ENCODE measurements at regions not wholly inside any gene's neighbourhood (a gene's known extent, or its start where the extent isn't known, plus 50 kb on each side); places are given as distances from the start of the nearest gene placed in this dataset.

GRCh38 chr10:2929480-2930258, 137.7 kb upstream of the PFKP start:
- Histone ChIP-seq H3K9me3 (ENCODE audit: low read depth) (no peaks in the 10 kb centered on the region), H3K27ac (no peak overlapping the region), H3K4me1 (ENCODE audit: low read depth) (no peaks in the 10 kb centered on the region), H3K27me3 (no peaks in the 10 kb centered on the region), H3K36me3 (no peaks in the 10 kb centered on the region), H3K4me3 (no peak overlapping the region)
- DNase-seq (ENCODE audit: low read depth in 1 of 2, low spot score in 1 of 2): no peak
- TF ChIP-seq CTCF (IDR thresholded peaks at IDR 0.05; ENCODE audit: low read depth, low read length): no peak

- no peak overlapping the region for H3K27ac ChIP-seq
- no peak overlapping the region for H3K4me3 ChIP-seq
- peak; percentile 82 for TF ChIP-seq CTCF (IDR thresholded peaks at IDR 0.05; ENCODE audit: low read depth, low read length)
These were observed 139.1 kb upstream of the PFKP start for GRCh38 chr10:2927958-2928840.

DNA sequence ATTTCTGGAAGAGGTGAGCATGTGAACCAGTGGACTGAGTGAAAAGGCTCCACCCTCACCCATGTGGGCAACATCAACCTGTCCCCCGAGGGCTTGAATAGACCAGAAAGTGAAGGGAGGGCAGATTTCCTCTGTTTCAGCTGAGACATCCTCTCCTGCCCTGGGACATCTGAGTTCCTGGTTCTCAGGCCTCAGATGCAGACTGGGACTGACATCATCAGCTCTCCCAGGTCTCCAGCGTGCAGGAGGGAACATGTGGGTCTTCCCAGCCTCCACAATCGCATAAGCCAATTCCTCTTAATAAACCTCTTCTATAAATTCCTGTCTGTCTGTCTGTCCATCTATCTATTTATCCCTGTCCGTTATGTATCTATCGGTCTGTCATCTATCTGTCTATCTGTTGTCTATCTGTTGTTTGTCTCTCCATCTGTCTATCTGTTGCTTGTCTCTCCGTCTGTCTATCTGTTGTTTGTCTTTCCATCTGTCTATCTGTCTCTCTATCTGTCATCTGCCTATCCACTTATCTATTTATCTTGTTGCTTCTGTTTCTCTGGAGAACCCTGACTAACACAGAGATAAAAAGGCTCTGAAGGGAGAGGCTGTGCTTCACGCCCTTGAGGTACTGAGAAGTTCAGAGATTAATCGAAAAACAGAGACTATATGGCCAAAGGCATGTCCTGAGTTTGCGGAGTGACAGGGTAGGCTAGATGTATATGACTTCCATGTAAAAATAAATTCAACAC, 140.3 kb upstream of the PFKP start:
- Histone ChIP-seq H3K4me3 (no peak overlapping the region), H3K36me3 (no peaks in the 10 kb centered on the region)
- no peak for DNase-seq (ENCODE audit: low read depth in 1 of 2, low spot score in 1 of 2)

More at GRCh38 chr10:2927958-2928840, 139.1 kb upstream of the PFKP start:
- H3K4me1 ChIP-seq (ENCODE audit: low read depth): no peaks in the 10 kb centered on the region
- H3K36me3 ChIP-seq: no peaks in the 10 kb centered on the region
- no peaks in the 10 kb centered on the region for H3K27me3 ChIP-seq
- no peaks in the 10 kb centered on the region for H3K9me3 ChIP-seq (ENCODE audit: low read depth)
- DNase-seq (ENCODE audit: low read depth in 1 of 2, low spot score in 1 of 2): peak; percentile 71 to 85

GRCh38 chr10:2925631-2926030, 141.7 kb upstream of the PFKP start:
- no peak for TF ChIP-seq CTCF (IDR thresholded peaks at IDR 0.05; ENCODE audit: low read depth, low read length)
- H3K4me3 ChIP-seq: no peak overlapping the region
- H3K36me3 ChIP-seq: no peaks in the 10 kb centered on the region
- DNase-seq (ENCODE audit: low read depth in 1 of 2, low spot score in 1 of 2): peak in 1 of 2 donors; percentile 82
- H3K9me3 ChIP-seq (ENCODE audit: low read depth): no peaks in the 10 kb centered on the region
- H3K27ac ChIP-seq: no peak overlapping the region
- H3K4me1 ChIP-seq (ENCODE audit: low read depth): no peaks in the 10 kb centered on the region
- no peaks in the 10 kb centered on the region for H3K27me3 ChIP-seq

More for the DNA sequence above, 140.3 kb upstream of the PFKP start:
- no peaks in the 10 kb centered on the region for H3K27me3 ChIP-seq
- H3K27ac ChIP-seq: no peak overlapping the region
- H3K4me1 ChIP-seq (ENCODE audit: low read depth): no peaks in the 10 kb centered on the region
- H3K9me3 ChIP-seq (ENCODE audit: low read depth): no peaks in the 10 kb centered on the region
- TF ChIP-seq CTCF (IDR thresholded peaks at IDR 0.05; ENCODE audit: low read depth, low read length): no peak

DNA sequence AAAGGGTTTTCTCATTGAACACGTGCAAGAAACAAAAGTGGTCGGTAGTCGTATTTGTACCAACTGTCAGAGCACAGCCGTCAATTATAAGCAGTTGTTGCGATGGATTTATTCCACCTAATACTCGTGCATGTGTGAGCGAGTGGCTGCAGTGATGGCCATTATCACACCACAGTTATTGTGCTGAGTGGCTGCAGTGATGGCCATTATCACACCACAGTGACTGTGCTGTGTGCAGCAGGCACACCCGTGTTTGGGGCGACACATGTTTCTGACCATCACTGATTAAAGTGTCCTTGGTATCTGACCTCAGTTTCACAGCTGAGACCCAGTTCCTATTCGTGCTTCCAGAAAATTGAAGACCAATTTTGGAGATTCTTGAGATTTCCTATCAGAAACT, 142.9 kb upstream of the PFKP start:
- Histone ChIP-seq H3K27ac (no peak overlapping the region), H3K36me3 (no peaks in the 10 kb centered on the region), H3K4me3 (no peak overlapping the region), H3K27me3 (no peaks in the 10 kb centered on the region), H3K9me3 (ENCODE audit: low read depth) (no peaks in the 10 kb centered on the region), H3K4me1 (ENCODE audit: low read depth) (no peaks in the 10 kb centered on the region)
- TF ChIP-seq CTCF (IDR thresholded peaks at IDR 0.05; ENCODE audit: low read depth, low read length): no peak
- DNase-seq (ENCODE audit: low read depth in 1 of 2, low spot score in 1 of 2): no peak

Data from cardiac muscle cell (in vitro differentiated cells and primary cell).